ENCODE measurements at regions not wholly inside any gene's neighbourhood (a gene's known extent, or its start where the extent isn't known, plus 50 kb on each side); places are given as distances from the start of the nearest gene placed in this dataset.

GRCh38 chr14:26172396-26172795 is 425.4 kb downstream of the NOVA1 start:
- no peak for TF ChIP-seq POLR2A (IDR thresholded peaks at IDR 0.05; ENCODE audit: low read depth, low read length)
- no peak for FAIRE-seq
- no peak for DNase-seq (ENCODE audit: insufficient read length, low spot score)

GRCh38 chr14:26170885-26171284 is 426.9 kb downstream of the NOVA1 start:
- TF ChIP-seq POLR2A (IDR thresholded peaks at IDR 0.05; ENCODE audit: low read depth, low read length), result no peak
- no peak for FAIRE-seq

GRCh38 chr14:26163761-26164160 is 434.1 kb downstream of the NOVA1 start:
- no peak for TF ChIP-seq POLR2A (IDR thresholded peaks at IDR 0.05; ENCODE audit: low read depth, low read length)
- FAIRE-seq (no peak), DNase-seq (ENCODE audit: insufficient read length, low spot score) (no peak)

More at GRCh38 chr14:26170885-26171284, 426.9 kb downstream of the NOVA1 start:
- DNase-seq (ENCODE audit: insufficient read length, low spot score), result no peak

- no peak for FAIRE-seq
- DNase-seq (ENCODE audit: insufficient read length, low spot score), result no peak
Observed at GRCh38 chr14:26157517-26157916, 440.3 kb downstream of the NOVA1 start.

GRCh38 chr14:26143057-26143456 is 454.8 kb downstream of the NOVA1 start:
- no peak for TF ChIP-seq POLR2A (IDR thresholded peaks at IDR 0.05; ENCODE audit: low read depth, low read length)
- FAIRE-seq (no peak), DNase-seq (ENCODE audit: insufficient read length, low spot score) (no peak)

More at GRCh38 chr14:26157517-26157916, 440.3 kb downstream of the NOVA1 start:
- TF ChIP-seq POLR2A (IDR thresholded peaks at IDR 0.05; ENCODE audit: low read depth, low read length), result no peak

- FAIRE-seq (no peak), DNase-seq (ENCODE audit: insufficient read length, low spot score) (no peak)
- TF ChIP-seq POLR2A (IDR thresholded peaks at IDR 0.05; ENCODE audit: low read depth, low read length), result no peak
Observed at GRCh38 chr14:26138764-26139445, 458.9 kb downstream of the NOVA1 start.

GRCh38 chr14:26137161-26137560 is 460.7 kb downstream of the NOVA1 start:
- FAIRE-seq (no peak), DNase-seq (ENCODE audit: insufficient read length, low spot score) (no peak)

GRCh38 chr14:26132061-26132645 is 465.7 kb downstream of the NOVA1 start:
- no peak for TF ChIP-seq POLR2A (IDR thresholded peaks at IDR 0.05; ENCODE audit: low read depth, low read length)
- DNase-seq (ENCODE audit: insufficient read length, low spot score) (no peak), FAIRE-seq (no peak)

More at GRCh38 chr14:26137161-26137560, 460.7 kb downstream of the NOVA1 start:
- no peak for TF ChIP-seq POLR2A (IDR thresholded peaks at IDR 0.05; ENCODE audit: low read depth, low read length)

GRCh38 chr14:26130690-26131089 is 467.1 kb downstream of the NOVA1 start:
- no peak for TF ChIP-seq POLR2A (IDR thresholded peaks at IDR 0.05; ENCODE audit: low read depth, low read length)
- no peak for FAIRE-seq
- no peak for DNase-seq (ENCODE audit: insufficient read length, low spot score)

- TF ChIP-seq POLR2A (IDR thresholded peaks at IDR 0.05; ENCODE audit: low read depth, low read length), result no peak
- FAIRE-seq (no peak), DNase-seq (ENCODE audit: insufficient read length, low spot score) (no peak)
Observed at GRCh38 chr14:26128931-26129671, 468.7 kb downstream of the NOVA1 start.

GRCh38 chr14:26124896-26125438 is 472.9 kb downstream of the NOVA1 start:
- TF ChIP-seq POLR2A (IDR thresholded peaks at IDR 0.05; ENCODE audit: low read depth, low read length), result no peak
- DNase-seq (ENCODE audit: insufficient read length, low spot score) (no peak), FAIRE-seq (no peak)

GRCh38 chr14:26123459-26123858 is 474.4 kb downstream of the NOVA1 start:
- no peak for TF ChIP-seq POLR2A (IDR thresholded peaks at IDR 0.05; ENCODE audit: low read depth, low read length)
- FAIRE-seq, result no peak

GRCh38 chr14:26121181-26121580 is 476.7 kb downstream of the NOVA1 start:
- FAIRE-seq, result no peak
- TF ChIP-seq POLR2A (IDR thresholded peaks at IDR 0.05; ENCODE audit: low read depth, low read length), result no peak
- no peak for DNase-seq (ENCODE audit: insufficient read length, low spot score)

More at GRCh38 chr14:26123459-26123858, 474.4 kb downstream of the NOVA1 start:
- no peak for DNase-seq (ENCODE audit: insufficient read length, low spot score)

Data from H54 (cell line).